GM08714 (cell line): ENCODE measurements at regions not wholly inside any gene's neighbourhood (a gene's known extent, or its start where the extent isn't known, plus 50 kb on each side); places are given as distances from the start of the nearest gene placed in this dataset.
"Not testable (repeated sequence)": the region's sequence is repeated elsewhere in the genome, so short reads cannot be mapped to it uniquely, and the experiment has no call there.

Experiments
- H3K4me3 ChIP-seq: fragments of 200-500 bp; sonication (Bioruptor generic); 2 replicates; pipeline ENCODE4 v1.5.1; 2014; ENCODE audit warnings: mild to moderate bottlenecking, low read length, inconsistent platforms
- ZNF274 ChIP-seq: IDR thresholded peaks from 2 replicates; pipeline ENCODE4 v1.6.1; 2012; ENCODE audit warnings: mild to moderate bottlenecking, low read depth, low read length

DNA sequence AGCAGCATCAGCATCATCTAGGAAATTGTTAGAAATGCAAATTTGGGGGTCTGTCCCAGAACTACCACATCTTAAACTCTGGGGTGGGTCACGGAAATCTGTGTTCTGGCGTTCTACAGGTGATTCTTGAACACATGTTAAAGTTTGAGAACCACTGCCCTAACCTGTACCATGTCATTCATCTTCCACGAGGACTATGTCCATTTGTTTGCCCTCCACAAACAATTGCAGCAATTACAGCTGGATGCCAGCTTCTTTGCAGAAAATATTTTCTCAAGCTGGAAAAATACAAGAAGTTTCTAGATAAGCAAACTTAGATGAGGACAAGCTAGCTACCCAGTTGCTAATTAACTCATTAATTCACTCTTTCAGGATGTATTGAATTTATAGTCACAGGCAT lies 54.1 kb downstream of the MAFB start:
- TF ChIP-seq ZNF274: no peak
- H3K4me3 ChIP-seq: no peak overlapping the region

GRCh38 chr20:40633123-40633850 lies 55.7 kb downstream of the MAFB start:
- no peak for TF ChIP-seq ZNF274
- no peak overlapping the region for H3K4me3 ChIP-seq

GRCh38 chr20:40632346-40632976 lies 56.6 kb downstream of the MAFB start:
- no peak for TF ChIP-seq ZNF274
- H3K4me3 ChIP-seq: no peak overlapping the region

DNA sequence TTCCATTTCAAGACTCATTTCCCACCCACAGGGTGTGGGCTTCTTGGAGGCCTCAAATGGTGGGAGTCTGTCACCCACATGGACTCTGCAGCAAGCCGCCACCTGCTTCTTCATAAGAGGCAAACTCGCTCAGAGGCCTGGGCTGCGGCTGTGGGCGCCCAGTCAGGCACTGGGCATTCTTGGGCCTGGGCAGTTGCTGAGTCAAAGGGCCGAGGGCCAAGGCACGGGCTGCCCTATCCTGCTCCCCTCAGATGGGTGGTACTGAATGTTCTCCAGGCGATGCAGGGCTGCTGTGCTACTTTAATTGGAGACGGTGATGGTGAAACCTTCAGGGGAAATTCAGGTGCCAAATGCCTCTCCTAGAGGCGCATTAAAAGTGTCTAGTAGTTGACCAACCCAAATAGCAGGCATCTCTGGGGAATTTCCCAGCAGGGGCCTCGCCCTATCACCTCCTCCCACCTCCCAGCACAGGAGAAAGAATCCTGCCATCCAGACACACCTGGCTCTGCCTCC lies 57.9 kb downstream of the MAFB start:
- no peak overlapping the region for H3K4me3 ChIP-seq
- no peak for TF ChIP-seq ZNF274

DNA sequence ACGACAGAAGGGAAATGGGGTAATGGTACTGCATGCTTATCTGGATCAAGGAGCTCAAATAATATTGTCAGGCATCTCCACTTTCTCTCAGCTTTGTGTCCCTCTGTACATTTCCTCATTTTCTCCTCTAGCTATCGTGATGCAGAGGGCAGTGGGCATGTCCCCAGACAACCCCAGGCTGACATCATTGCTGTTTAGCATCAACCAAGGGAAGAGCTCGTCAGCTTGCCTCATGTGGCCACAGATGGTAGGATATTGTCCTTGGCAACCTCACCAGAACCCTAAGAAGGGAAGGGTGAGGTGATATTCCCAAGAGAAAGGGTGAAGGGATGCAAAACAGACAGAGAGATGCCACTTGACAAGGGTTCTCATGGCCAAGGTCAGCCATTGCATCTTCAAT lies 58.3 kb downstream of the MAFB start:
- TF ChIP-seq ZNF274: no peak
- no peak overlapping the region for H3K4me3 ChIP-seq

DNA sequence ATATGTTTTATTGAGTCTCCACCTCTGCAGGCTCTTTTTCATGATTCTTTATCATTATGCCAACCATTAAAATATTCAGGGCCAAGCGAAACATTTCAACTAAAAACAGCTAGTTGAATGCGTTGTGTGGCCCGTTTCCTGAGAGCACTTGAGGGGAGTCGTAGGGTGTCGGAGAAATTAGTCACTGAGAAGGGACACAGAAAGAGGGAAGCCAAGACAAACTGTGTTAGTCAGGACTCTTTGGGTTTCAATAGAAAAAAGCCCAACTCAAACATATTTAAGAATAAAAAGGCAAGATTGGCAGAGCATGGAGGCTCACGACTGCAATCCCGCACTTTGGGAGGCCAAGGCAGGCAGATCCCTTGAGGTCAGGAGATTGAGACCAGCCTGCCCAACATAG lies 58.9 kb downstream of the MAFB start:
- no peak for TF ChIP-seq ZNF274
- no peak overlapping the region for H3K4me3 ChIP-seq

DNA sequence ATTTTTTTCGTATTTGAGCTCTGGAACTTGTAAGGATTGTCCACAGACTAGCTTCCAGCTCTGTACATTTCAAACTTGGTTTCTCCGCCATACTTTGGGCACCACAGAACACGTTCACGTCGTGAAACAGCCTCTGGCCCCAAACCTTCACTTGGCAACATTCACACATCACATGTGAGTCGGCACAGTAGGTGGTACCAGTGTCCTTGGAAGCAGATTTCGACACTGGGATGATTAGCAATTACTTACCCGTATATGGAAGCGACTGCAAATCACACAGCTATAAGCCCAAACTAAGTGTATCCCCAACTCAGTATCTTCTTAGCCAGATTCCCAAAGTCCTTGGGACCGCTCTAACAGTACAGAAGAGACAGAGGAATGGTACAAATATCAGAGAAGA lies 60.2 kb downstream of the MAFB start:
- H3K4me3 ChIP-seq: no peak overlapping the region
- no peak for TF ChIP-seq ZNF274

DNA sequence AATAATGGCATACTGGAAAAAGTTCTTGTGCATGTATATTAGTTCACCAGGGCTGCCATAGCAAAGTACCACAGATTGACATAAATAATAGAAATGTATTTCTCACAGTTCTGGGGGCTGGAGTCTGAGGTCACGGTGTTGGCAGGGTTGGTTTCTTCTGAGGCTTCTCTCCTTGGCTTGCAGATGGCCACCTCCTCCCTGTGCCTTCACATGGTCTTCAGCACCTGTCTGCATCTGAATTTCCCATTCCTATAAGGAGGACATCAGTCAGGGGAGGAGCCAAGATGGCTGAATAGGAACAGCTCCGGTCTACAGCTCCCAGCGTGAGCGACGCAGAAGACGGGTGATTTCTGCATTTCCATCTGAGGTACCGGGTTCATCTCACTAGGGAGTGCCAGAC lies 70.0 kb downstream of the MAFB start:
- not testable (repeated sequence) for H3K4me3 ChIP-seq

DNA sequence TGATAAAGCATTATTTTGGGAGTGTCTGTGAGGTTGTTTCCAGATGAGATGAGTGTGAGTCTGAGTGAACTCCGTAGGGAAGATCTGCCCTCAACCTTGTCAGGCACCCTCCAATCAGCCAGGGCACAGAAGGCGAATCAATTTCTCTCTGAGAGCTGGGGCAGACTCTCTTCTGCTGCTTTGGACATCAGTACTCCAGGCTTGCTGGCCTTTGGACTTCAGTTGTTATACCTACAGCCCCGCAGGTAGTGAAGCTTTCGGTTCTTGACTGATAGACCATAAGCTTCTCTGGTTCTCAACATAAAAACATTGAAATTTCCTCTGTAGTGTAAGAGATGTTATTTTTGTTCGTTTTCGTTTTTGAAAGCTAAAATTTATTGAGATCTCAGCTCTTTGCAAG lies 71.4 kb downstream of the MAFB start:
- TF ChIP-seq ZNF274: no peak
- no peak overlapping the region for H3K4me3 ChIP-seq

- TF ChIP-seq ZNF274: no peak
- no peak overlapping the region for H3K4me3 ChIP-seq
Observed at GRCh38 chr20:40612837-40613236, 76.2 kb downstream of the MAFB start.

DNA sequence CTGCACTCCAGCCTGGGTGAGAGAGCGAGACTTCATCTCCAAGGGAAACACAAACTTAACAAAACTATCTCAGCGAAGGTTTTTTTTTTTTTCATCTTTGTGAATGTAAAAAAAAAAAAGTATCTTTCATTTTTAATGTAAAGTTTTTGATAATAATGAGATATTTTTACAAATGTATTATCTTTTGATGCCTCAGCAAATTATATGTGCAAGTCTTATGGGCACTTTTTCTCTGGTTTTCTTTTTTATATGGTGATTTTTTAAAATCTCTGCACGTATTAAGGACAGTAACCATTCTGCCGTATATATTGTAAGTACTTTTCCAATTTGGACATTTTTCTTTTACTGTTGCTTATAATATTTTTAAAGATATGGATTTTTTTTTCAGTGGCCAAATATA lies 76.8 kb downstream of the MAFB start:
- no peak overlapping the region for H3K4me3 ChIP-seq
- no peak for TF ChIP-seq ZNF274

DNA sequence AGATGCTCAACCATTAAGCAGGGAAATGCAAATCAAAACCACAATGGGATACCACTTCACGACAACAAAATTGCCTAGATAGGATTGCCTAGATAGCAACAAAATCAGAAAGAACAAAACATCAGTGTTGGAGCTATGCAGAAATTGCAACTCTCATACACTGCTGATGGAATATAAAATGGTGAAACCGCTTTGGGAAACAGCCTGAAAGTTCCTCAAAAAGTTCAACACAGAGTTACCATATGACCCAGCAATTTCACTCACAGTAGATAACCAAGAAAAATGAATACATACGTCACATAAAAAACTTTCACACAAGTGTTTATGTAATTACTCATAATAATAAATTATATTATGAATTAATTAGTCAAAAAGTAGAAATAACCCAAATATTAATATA lies 78.3 kb downstream of the MAFB start:
- no peak overlapping the region for H3K4me3 ChIP-seq
- TF ChIP-seq ZNF274: no peak

DNA sequence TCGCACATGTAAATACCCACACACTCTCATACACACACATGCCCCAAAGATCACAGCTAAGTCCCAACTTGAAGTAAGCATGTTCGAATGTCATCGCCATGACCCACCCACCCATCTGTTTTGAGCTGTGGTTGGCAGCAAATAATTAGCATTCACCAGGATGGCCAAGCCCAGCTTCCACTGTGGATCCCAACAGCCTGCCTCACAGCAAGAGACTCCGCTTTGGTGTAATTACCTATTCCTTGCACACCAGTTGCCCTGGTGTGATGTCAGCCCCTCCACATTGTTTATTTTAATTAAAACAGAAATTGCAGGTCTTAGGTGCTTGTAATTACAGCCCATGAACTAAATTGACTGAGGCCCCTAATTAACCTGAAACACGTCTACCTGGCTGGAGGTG lies 81.1 kb downstream of the MAFB start:
- H3K4me3 ChIP-seq: no peak overlapping the region
- no peak for TF ChIP-seq ZNF274

- H3K4me3 ChIP-seq: no peak overlapping the region
- TF ChIP-seq ZNF274: no peak
Observed at GRCh38 chr20:40606660-40607059, 82.4 kb downstream of the MAFB start.

DNA sequence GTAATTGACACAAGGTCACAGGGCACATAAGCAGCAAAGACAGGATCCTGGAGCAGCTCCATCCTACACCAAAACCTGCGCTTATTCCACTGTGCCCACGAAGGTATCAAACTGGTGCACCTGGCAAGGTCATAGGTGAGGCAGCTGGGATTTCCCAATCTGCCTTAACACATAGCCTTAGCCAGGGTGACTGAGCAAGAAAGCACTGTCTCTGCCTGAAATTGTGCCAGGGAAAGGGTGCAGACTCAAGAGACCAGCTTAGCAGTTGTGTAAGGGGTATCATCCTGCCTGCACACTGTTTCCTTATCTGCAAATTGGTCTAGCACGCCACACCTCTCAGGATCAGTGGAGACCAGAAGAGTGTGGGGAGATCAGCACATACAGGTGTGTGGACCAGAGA lies 82.8 kb downstream of the MAFB start:
- TF ChIP-seq ZNF274: no peak
- H3K4me3 ChIP-seq: no peak overlapping the region

GRCh38 chr20:40604416-40604815 lies 84.6 kb downstream of the MAFB start:
- no peak for TF ChIP-seq ZNF274

More at GRCh38 chr20:40604416-40604815, 84.6 kb downstream of the MAFB start:
- no peak overlapping the region for H3K4me3 ChIP-seq
